SK-N-SH (cell line): ENCODE measurements at regions not wholly inside any gene's neighbourhood (a gene's known extent, or its start where the extent isn't known, plus 50 kb on each side); places are given as distances from the start of the nearest gene placed in this dataset.
"Not testable (repeated sequence)": the region's sequence is repeated elsewhere in the genome, so short reads cannot be mapped to it uniquely, and the experiment has no call there.

Experiments used
- CTCF ChIA-PET: fragments of 300-600, 350-600 bp; formaldehyde crosslinking; extraction: SDS; loops from one replicate; lab custom pipeline; 2021; lab: Yijun Ruan, JAX
- POLR2A ChIA-PET: fragments of 350-600 bp; sonication (Branson Sonifier 250); formaldehyde crosslinking; extraction: SDS; loops from one replicate; lab custom pipeline; 2020; ENCODE audit warnings: antibody characterized with exemption, inconsistent platforms; lab: Yijun Ruan, JAX
- DNase-seq: peaks from one replicate; pipeline ENCODE4 v3.0.0; 2012
- H2AFZ ChIP-seq: fragments of 200-600 bp; sonication (generic); 2 replicates; pipeline ENCODE4 v1.8.1; 2016; ENCODE audit warnings: antibody characterized with exemption, mild to moderate bottlenecking, low read depth
- H3F3A ChIP-seq: fragments of 200-600 bp; sonication (generic); replicated peaks from 2 replicates; pipeline ENCODE3; 2016; ENCODE audit warnings: antibody characterized with exemption, mild to moderate bottlenecking; ENCODE audit not compliant: insufficient read depth
- H3K27ac ChIP-seq, 2 experiments: fragments of 200-500 bp in 1 of 2; fragments of 200-600 bp in 1 of 2; sonication (Bioruptor generic) in 1 of 2; sonication (generic), shearing (Covaris generic) in 1 of 2; 2 replicates each; pipeline versions ENCODE4 v1.5.1 to v1.6.1; 2014 to 2016; ENCODE audit warnings: low read depth in 2 of 2, inconsistent platforms in 1 of 2, low read length in 1 of 2, mild to moderate bottlenecking in 1 of 2, mixed read lengths in 1 of 2
- H3K27me3 ChIP-seq: fragments of 200-600 bp; sonication (generic), shearing (Covaris generic); 2 replicates; pipeline ENCODE4 v1.6.1; 2016; ENCODE audit warnings: mixed run types; ENCODE audit not compliant: insufficient read depth
- H3K36me3 ChIP-seq, 2 experiments: fragments of 200-500 bp in 1 of 2; fragments of 200-600 bp in 1 of 2; sonication (Bioruptor generic) in 1 of 2; sonication (generic) in 1 of 2; replicated peaks in 1 of 2; 2 replicates each; pipeline versions ENCODE3 to v1.5.1; 2014 to 2016; ENCODE audit warnings: low read length in 1 of 2, mild to moderate bottlenecking in 1 of 2; ENCODE audit not compliant: insufficient read depth in 2 of 2, control insufficient read depth in 1 of 2
- H3K4me1 ChIP-seq, 2 experiments: fragments of 200-500 bp in 1 of 2; fragments of 200-600 bp in 1 of 2; sonication (Bioruptor generic) in 1 of 2; sonication (generic), shearing (Covaris generic) in 1 of 2; 2 replicates each; pipeline versions ENCODE4 v1.5.1 to v1.6.1; 2014 to 2016; ENCODE audit warnings: low read depth in 1 of 2, low read length in 1 of 2, mixed run types in 1 of 2; ENCODE audit not compliant: insufficient read depth in 2 of 2, control insufficient read depth in 1 of 2
- H3K4me2 ChIP-seq: fragments of 200-600 bp; sonication (generic), shearing (Covaris generic); 2 replicates; pipeline ENCODE4 v1.6.1; 2017; ENCODE audit warnings: mixed run types
- H3K4me3 ChIP-seq, 2 experiments: fragments of 200-500 bp in 1 of 2; fragments of 200-600 bp in 1 of 2; sonication (Bioruptor generic) in 1 of 2; sonication (generic), shearing (Covaris generic) in 1 of 2; 2 replicates each; pipeline versions ENCODE4 v1.5.1 to v1.8.1; 2014 to 2016; ENCODE audit warnings: low read depth in 2 of 2, inconsistent platforms in 1 of 2, low read length in 1 of 2, mild to moderate bottlenecking in 1 of 2, mixed read lengths in 1 of 2, moderate library complexity in 1 of 2
- H3K79me2 ChIP-seq: fragments of 200-600 bp; sonication (generic); 2 replicates; pipeline ENCODE4 v1.8.1; 2017; ENCODE audit warnings: mild to moderate bottlenecking; ENCODE audit not compliant: insufficient read depth
- H3K9ac ChIP-seq: fragments of 200-600 bp; sonication (generic); 2 replicates; pipeline ENCODE4 v1.6.1; 2017; ENCODE audit warnings: mixed run types
- H3K9me2 ChIP-seq: fragments of 200-600 bp; sonication (generic); 2 replicates; pipeline ENCODE4 v1.6.1; 2017; ENCODE audit warnings: mixed run types
- H3K9me3 ChIP-seq: fragments of 200-600 bp; sonication (generic); 2 replicates; pipeline ENCODE4 v1.6.1; 2017; ENCODE audit warnings: mixed run types, mild to moderate bottlenecking, moderate library complexity
- H4K20me1 ChIP-seq: fragments of 200-600 bp; sonication (generic); 2 replicates; pipeline ENCODE4 v1.6.1; 2017; ENCODE audit warnings: mild to moderate bottlenecking, mixed run types; ENCODE audit not compliant: insufficient read depth
- WGBS: methylation state at CpG from one replicate; pipeline ENCODE4 v1.1.6; 2017; ENCODE audit warnings: low lambda C conversion rate; 5-methylcytosine and 5-hydroxymethylcytosine counted together

GRCh38 chr4:189722324-189723003 is 218.2 kb upstream of the FRG1 start:
- H3K9me2 ChIP-seq, H2AFZ ChIP-seq, H3K79me2 ChIP-seq, H3K4me3 ChIP-seq, POLR2A ChIA-PET, CTCF ChIA-PET, H3F3A ChIP-seq, H3K36me3 ChIP-seq, H3K4me1 ChIP-seq, H3K9me3 ChIP-seq, DNase-seq, H4K20me1 ChIP-seq, H3K27me3 ChIP-seq, H3K9ac ChIP-seq, H3K27ac ChIP-seq, H3K4me2 ChIP-seq: not testable (repeated sequence)
- 23% methylated on average over 17 of the region's 23 CpGs for WGBS

GRCh38 chr4:189727982-189728638 is 212.6 kb upstream of the FRG1 start:
- H3K9me3 ChIP-seq, DNase-seq, H3K79me2 ChIP-seq, H3K4me1 ChIP-seq, H3K9me2 ChIP-seq, H3K36me3 ChIP-seq, H3K9ac ChIP-seq, CTCF ChIA-PET, H2AFZ ChIP-seq, H4K20me1 ChIP-seq, H3K4me3 ChIP-seq, H3F3A ChIP-seq, H3K27ac ChIP-seq, POLR2A ChIA-PET, H3K27me3 ChIP-seq, H3K4me2 ChIP-seq: not testable (repeated sequence)
- whole genome bisulfite sequencing: 36% methylated on average over 4 of the region's 6 CpGs

GRCh38 chr4:189731989-189732388 is 208.7 kb upstream of the FRG1 start:
- POLR2A ChIA-PET, H3K9me3 ChIP-seq, H3K4me3 ChIP-seq, H3K79me2 ChIP-seq, H2AFZ ChIP-seq, H3K4me1 ChIP-seq, CTCF ChIA-PET, H3K27ac ChIP-seq, H4K20me1 ChIP-seq, H3K4me2 ChIP-seq, H3K36me3 ChIP-seq, DNase-seq, H3K27me3 ChIP-seq, H3K9me2 ChIP-seq, H3K9ac ChIP-seq, H3F3A ChIP-seq: not testable (repeated sequence)
- 29% methylated on average over 10 of the region's 10 CpGs for WGBS

GRCh38 chr4:189733507-189733906 is 207.2 kb upstream of the FRG1 start:
- H3K79me2 ChIP-seq, H3K9me2 ChIP-seq, H3K4me2 ChIP-seq, H3K27me3 ChIP-seq, H3K4me1 ChIP-seq, H2AFZ ChIP-seq, H3K27ac ChIP-seq, DNase-seq, CTCF ChIA-PET, H3K36me3 ChIP-seq, H3K4me3 ChIP-seq, H4K20me1 ChIP-seq, H3F3A ChIP-seq, POLR2A ChIA-PET, H3K9me3 ChIP-seq, H3K9ac ChIP-seq: not testable (repeated sequence)
- 45% methylated on average over 5 of the region's 5 CpGs for WGBS

GRCh38 chr4:189734648-189735267 is 205.9 kb upstream of the FRG1 start:
- H3K4me3 ChIP-seq, H3K79me2 ChIP-seq, H3K9me2 ChIP-seq, H3K36me3 ChIP-seq, CTCF ChIA-PET, H3K27me3 ChIP-seq, H3K9ac ChIP-seq, H3K27ac ChIP-seq, H2AFZ ChIP-seq, H3K4me1 ChIP-seq, DNase-seq, POLR2A ChIA-PET, H3K9me3 ChIP-seq, H3F3A ChIP-seq, H3K4me2 ChIP-seq, H4K20me1 ChIP-seq: not testable (repeated sequence)
- WGBS: 59% methylated on average over 2 of the region's 2 CpGs

- H3K27ac ChIP-seq, H3K9ac ChIP-seq, H4K20me1 ChIP-seq, H3F3A ChIP-seq, H3K4me1 ChIP-seq, H3K27me3 ChIP-seq, H2AFZ ChIP-seq, DNase-seq, H3K36me3 ChIP-seq, H3K9me2 ChIP-seq, CTCF ChIA-PET, H3K4me2 ChIP-seq, H3K9me3 ChIP-seq, H3K79me2 ChIP-seq, POLR2A ChIA-PET, H3K4me3 ChIP-seq: not testable (repeated sequence)
- 53% methylated on average over 4 of the region's 4 CpGs for WGBS
Observed at GRCh38 chr4:189736656-189737055, 204.0 kb upstream of the FRG1 start.
